Esophagus squamous epithelium (tissue), 4 donors: ENCODE measurements at regions not wholly inside any gene's neighbourhood (a gene's known extent, or its start where the extent isn't known, plus 50 kb on each side); places are given as distances from the start of the nearest gene placed in this dataset.

Experiments used
- POLR2A ChIP-seq, 4 donors: fragments of 450-650 bp; IDR thresholded peaks; one replicate each; pipeline ENCODE4 v1.6.1; 2017; ENCODE audit warnings: antibody characterized with exemption in 4 of 4, mild to moderate bottlenecking in 4 of 4, moderate library complexity in 3 of 4
- TF ChIP-seq, protein P1 (sequence below), 6 experiments: fragments of 450-650 bp in 4 of 6; fragments of 200-600 bp in 2 of 6; sonication (generic) in 2 of 6; IDR thresholded peaks; one replicate each; pipeline ENCODE4 v1.5.1; 2016 to 2019; ENCODE audit warnings: antibody characterized with exemption in 6 of 6, mild to moderate bottlenecking in 4 of 6, moderate library complexity in 4 of 6

DNA sequence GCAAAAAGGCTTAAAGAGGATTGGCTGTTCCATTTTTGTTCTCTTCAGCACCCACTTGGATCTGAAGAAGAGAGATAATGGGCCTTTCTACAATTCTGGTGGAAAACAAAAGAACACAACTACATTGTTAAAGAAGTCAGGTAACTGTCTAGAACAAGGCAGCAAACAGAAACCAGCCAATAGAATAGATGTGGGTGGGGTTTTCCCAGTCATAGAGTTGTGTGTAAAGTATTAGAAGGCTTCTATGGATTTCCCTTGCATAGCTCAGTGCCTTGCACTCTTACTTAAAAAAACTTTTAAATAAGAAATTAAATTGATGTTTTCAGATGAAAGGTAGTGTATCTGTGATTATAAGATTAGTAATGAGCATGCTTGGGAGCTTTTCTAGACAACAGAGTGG lies 462.7 kb upstream of the ATP11B start:
- no peak for TF ChIP-seq POLR2A (IDR thresholded peaks at IDR 0.05)
- TF ChIP-seq, protein P1, sequence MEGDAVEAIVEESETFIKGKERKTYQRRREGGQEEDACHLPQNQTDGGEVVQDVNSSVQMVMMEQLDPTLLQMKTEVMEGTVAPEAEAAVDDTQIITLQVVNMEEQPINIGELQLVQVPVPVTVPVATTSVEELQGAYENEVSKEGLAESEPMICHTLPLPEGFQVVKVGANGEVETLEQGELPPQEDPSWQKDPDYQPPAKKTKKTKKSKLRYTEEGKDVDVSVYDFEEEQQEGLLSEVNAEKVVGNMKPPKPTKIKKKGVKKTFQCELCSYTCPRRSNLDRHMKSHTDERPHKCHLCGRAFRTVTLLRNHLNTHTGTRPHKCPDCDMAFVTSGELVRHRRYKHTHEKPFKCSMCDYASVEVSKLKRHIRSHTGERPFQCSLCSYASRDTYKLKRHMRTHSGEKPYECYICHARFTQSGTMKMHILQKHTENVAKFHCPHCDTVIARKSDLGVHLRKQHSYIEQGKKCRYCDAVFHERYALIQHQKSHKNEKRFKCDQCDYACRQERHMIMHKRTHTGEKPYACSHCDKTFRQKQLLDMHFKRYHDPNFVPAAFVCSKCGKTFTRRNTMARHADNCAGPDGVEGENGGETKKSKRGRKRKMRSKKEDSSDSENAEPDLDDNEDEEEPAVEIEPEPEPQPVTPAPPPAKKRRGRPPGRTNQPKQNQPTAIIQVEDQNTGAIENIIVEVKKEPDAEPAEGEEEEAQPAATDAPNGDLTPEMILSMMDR (IDR thresholded peaks at IDR 0.05), result no peak
